ENCODE measurements at regions not wholly inside any gene's neighbourhood (a gene's known extent, or its start where the extent isn't known, plus 50 kb on each side); places are given as distances from the start of the nearest gene placed in this dataset.

DNA sequence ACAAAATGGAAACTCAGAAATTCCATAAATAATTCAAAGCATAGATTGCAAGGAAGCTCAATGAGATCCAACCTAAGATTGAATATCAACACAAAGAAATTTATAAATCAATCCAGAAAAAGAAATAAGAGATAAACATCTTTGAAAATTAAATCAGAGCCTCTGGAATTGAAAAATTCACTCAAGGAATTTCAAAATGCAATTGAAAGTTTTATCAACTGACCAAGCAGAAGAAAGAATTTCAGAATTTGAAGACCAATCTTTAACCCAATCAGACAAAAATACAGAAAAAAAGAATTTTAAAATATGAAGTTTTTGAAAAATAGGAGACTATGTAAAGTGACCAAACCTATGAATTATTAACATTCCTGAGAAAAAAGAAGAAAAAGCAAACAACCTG lies 134.1 kb downstream of the GASK1B start:
- no peak for TF ChIP-seq CTCF (conservative IDR thresholded peaks at IDR 0.05)
- no peak for TF ChIP-seq EZH2 (IDR thresholded peaks at IDR 0.05; ENCODE audit: low read depth)

All from PC-9 (cell line).